PC-9 (cell line): ENCODE measurements at regions not wholly inside any gene's neighbourhood (a gene's known extent, or its start where the extent isn't known, plus 50 kb on each side); places are given as distances from the start of the nearest gene placed in this dataset.

ENCODE experiments used
- CTCF ChIP-seq: fragments of 200-600 bp; sonication (generic); conservative IDR thresholded peaks from 2 replicates; pipeline ENCODE4 v1.6.1; 2017; ENCODE audit warnings: mixed run types, antibody characterized with exemption, mild to moderate bottlenecking, moderate library complexity
- EZH2 ChIP-seq: fragments of 200-600 bp; sonication (generic); IDR thresholded peaks from 2 replicates; pipeline ENCODE4 v1.8.0; 2017; ENCODE audit warnings: antibody characterized with exemption, low read depth

- TF ChIP-seq CTCF (no peak), EZH2 (no peak)
Measured at GRCh38 chrX:23185951-23186350, 148.7 kb upstream of the PTCHD1 start.
